Tibial artery (tissue), 4 donors: ENCODE measurements at regions not wholly inside any gene's neighbourhood (a gene's known extent, or its start where the extent isn't known, plus 50 kb on each side); places are given as distances from the start of the nearest gene placed in this dataset.

Experiments used
- DNase-seq, 2 donors: peaks; one replicate each; pipeline ENCODE4 v3.0.0-alpha.2; 2019
- H3K27ac ChIP-seq, 2 donors: fragments of 200-600 bp; sonication (generic) in 1 of 2; 1 replicate in 1 of 2; 2 replicates in 1 of 2; pipeline ENCODE4 v1.5.1; 2018 to 2019; ENCODE audit warnings: mild to moderate bottlenecking in 1 of 2
- H3K27me3 ChIP-seq, 2 donors: fragments of 200-600 bp; sonication (generic) in 1 of 2; one replicate each; pipeline versions ENCODE4 v1.5.1 to v1.6.0; 2016 to 2019
- H3K36me3 ChIP-seq, 3 donors: fragments of 200-600 bp; sonication (generic) in 2 of 3; one replicate each; pipeline ENCODE4 v1.5.1; 2016 to 2019; ENCODE audit warnings: mild to moderate bottlenecking in 2 of 3
- H3K4me1 ChIP-seq, 4 donors: fragments of 200-600 bp; sonication (generic) in 2 of 4; 1 replicate in 3 of 4; 2 replicates in 1 of 4; pipeline ENCODE4 v1.5.1; 2016 to 2019
- H3K4me3 ChIP-seq, 2 donors: fragments of 200-600 bp; sonication (generic) in 1 of 2; 1 replicate in 1 of 2; 2 replicates in 1 of 2; pipeline ENCODE4 v1.5.1; 2018 to 2019; ENCODE audit warnings: mild to moderate bottlenecking in 2 of 2
- H3K9me3 ChIP-seq, 3 donors: fragments of 200-600 bp; sonication (generic) in 1 of 3; one replicate each; pipeline ENCODE4 v1.5.1; 2016 to 2019
- CTCF ChIP-seq, 2 experiments: fragments of 200-600 bp in 1 of 2; fragments of 450-650 bp in 1 of 2; IDR thresholded peaks; one replicate each; pipeline ENCODE4 v1.5.1; 2017 to 2019; ENCODE audit warnings: antibody characterized with exemption in 2 of 2, mild to moderate bottlenecking in 1 of 2, moderate library complexity in 1 of 2
- intact Hi-C: fragments of 100-400 bp; cut with DNase I; formaldehyde crosslinking; loops from one replicate; pipeline ENCODE4 v1.15.0; 2023; ENCODE audit warnings: low total_unique reads

DNA sequence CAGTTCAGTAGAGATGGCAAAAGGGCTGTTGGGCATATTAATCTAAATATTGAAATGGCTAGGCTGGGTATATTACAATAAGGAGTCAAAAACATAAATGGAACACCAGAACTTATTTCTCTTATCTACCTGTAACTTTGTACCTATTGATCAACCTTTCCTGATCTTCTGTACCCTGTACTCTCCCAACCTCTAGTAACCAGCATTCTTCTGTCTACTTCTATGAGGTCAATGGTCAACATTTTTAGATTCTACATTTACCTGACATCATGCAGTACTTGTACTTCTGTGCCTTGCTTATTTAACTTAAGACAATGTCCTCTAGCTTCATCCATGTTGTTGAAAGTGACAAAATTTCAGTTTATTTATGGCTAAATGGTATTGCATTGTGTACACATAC is 467.3 kb downstream of the TAF11L14 start:
- no peak for TF ChIP-seq CTCF (IDR thresholded peaks at IDR 0.05)
- no peak overlapping the region for H3K27ac ChIP-seq
- no peaks in the 10 kb centered on the region for H3K9me3 ChIP-seq
- no peaks in the 10 kb centered on the region for H3K27me3 ChIP-seq
- no peak for DNase-seq
- no peak overlapping the region for H3K4me3 ChIP-seq
- no peaks in the 10 kb centered on the region for H3K36me3 ChIP-seq
- intact Hi-C loops, result no loop called here
- no peaks in the 10 kb centered on the region for H3K4me1 ChIP-seq

- DNase-seq, result no peak
- Histone ChIP-seq H3K27me3 (no peaks in the 10 kb centered on the region), H3K36me3 (no peaks in the 10 kb centered on the region), H3K4me3 (no peak overlapping the region), H3K9me3 (no peaks in the 10 kb centered on the region), H3K4me1 (no peaks in the 10 kb centered on the region), H3K27ac (no peak overlapping the region)
- intact Hi-C loops, result no loop called here
- no peak for TF ChIP-seq CTCF (IDR thresholded peaks at IDR 0.05)
Measured at GRCh38 chr5:18102733-18103132, 468.5 kb downstream of the TAF11L14 start.

- Histone ChIP-seq H3K27me3 (no peaks in the 10 kb centered on the region), H3K27ac (no peak overlapping the region), H3K36me3 (no peaks in the 10 kb centered on the region), H3K9me3 (no peaks in the 10 kb centered on the region), H3K4me1 (no peaks in the 10 kb centered on the region), H3K4me3 (no peak overlapping the region)
- intact Hi-C loops, result no loop called here
- no peak for DNase-seq
- no peak for TF ChIP-seq CTCF (IDR thresholded peaks at IDR 0.05)
Measured at GRCh38 chr5:18105449-18105848, 471.2 kb downstream of the TAF11L14 start.

DNA sequence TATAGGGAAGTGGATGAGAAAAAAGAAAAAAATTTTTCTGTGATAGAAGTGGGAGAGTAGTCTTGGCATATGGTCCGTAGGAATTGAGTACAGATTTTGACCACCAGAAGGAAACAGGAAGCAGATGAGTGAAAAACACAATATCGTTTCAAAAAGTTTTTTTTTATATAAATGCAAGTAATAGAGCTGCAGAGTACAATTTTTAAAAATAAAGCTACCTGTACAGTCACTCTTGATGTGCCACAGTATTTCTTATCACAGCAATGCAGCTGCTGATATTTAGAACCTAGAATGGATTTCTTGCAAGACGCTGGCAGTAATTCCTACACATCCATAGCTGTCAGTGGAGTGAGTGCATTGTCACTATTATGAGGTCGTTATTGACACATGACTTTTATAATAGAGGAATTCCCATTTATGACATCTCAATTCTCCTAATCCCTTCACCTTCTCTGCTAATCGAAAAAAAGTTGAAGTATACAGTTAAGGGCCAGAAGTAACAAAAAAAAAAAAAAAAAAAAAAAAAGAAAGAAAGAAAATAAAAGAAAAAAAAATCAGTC is 477.7 kb downstream of the TAF11L14 start:
- intact Hi-C loops, result no loop called here
- Histone ChIP-seq H3K4me3 (no peak overlapping the region), H3K4me1 (no peaks in the 10 kb centered on the region), H3K36me3 (no peaks in the 10 kb centered on the region), H3K27ac (no peak overlapping the region), H3K9me3 (no peaks in the 10 kb centered on the region), H3K27me3 (no peaks in the 10 kb centered on the region)
- TF ChIP-seq CTCF (IDR thresholded peaks at IDR 0.05), result no peak
- no peak for DNase-seq

GRCh38 chr5:18113721-18114120 is 479.5 kb downstream of the TAF11L14 start:
- Histone ChIP-seq H3K27ac (no peak overlapping the region), H3K27me3 (no peaks in the 10 kb centered on the region), H3K36me3 (no peaks in the 10 kb centered on the region), H3K4me1 (no peaks in the 10 kb centered on the region), H3K9me3 (no peaks in the 10 kb centered on the region), H3K4me3 (no peak overlapping the region)
- DNase-seq, result no peak
- intact Hi-C loops, result no loop called here
- TF ChIP-seq CTCF (IDR thresholded peaks at IDR 0.05), result no peak

DNA sequence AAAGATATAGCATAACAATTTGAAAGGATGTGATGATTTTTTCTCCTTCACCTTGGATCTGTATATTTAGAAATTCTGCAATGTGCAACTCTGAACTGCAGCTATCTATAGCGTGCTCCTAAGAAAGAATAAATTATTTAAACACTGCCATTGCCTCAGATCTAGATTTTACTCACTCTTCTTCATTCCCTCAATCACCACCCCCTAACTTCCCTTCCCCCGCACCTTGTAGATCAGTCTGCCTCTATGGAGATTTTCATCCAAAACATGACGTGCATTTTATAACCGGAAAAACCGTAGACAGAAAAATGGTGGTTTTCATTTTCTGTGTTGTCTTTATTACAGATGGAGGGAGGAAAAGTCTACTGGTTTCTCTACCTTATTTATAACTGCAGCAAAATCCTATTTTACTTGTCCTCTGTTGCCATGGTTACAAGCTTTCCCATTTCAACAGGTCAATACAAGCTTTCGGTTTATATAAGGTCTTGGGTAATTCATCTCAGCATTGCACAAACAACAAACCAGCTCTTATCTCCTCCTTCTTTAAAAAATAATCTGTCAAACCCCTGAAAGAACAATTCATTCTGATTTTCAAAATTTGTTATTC is 480.0 kb downstream of the TAF11L14 start:
- H3K36me3 ChIP-seq, result no peaks in the 10 kb centered on the region
- no peaks in the 10 kb centered on the region for H3K9me3 ChIP-seq
- no peak for DNase-seq
- H3K4me1 ChIP-seq, result no peaks in the 10 kb centered on the region
- no peak overlapping the region for H3K4me3 ChIP-seq
- no peaks in the 10 kb centered on the region for H3K27me3 ChIP-seq
- no peak for TF ChIP-seq CTCF (IDR thresholded peaks at IDR 0.05)
- no peak overlapping the region for H3K27ac ChIP-seq
- intact Hi-C loops, result no loop called here
